Stimulated activated CD4-positive, alpha-beta T cell treated with anti-CD3 and anti-CD28 coated beads, Interleukin-12 subunit alpha, Interleukin-12 subunit beta, amount 100 ng/mL, for 4 hours (primary cell): ENCODE measurements at regions not wholly inside any gene's neighbourhood (a gene's known extent, or its start where the extent isn't known, plus 50 kb on each side); places are given as distances from the start of the nearest gene placed in this dataset.
"Not testable (repeated sequence)": the region's sequence is repeated elsewhere in the genome, so short reads cannot be mapped to it uniquely, and the experiment has no call there.

Experiments
- DNase-seq: peaks from one replicate; pipeline ENCODE4 v3.0.0-alpha.2; 2020

DNA sequence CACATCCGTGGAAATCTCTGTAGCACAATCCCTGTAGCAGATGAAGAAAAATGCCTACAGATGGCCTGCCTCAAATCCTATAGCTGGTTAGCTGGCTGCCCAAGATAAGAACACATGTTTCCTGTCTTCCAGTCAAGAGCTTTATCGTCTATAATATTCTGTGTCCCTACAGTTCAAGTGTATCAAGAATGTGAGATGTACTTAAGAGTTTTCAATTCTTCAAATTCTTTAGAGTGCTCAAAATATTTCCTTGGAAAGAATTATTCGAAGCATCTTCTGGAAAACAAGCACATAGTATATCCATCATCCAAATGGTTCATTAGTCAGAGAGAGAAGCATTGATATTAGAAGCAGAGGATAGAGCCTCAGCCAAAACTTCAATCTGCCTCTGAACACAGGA, 239.8 kb downstream of the COG6 start:
- DNase-seq: no peak

DNA sequence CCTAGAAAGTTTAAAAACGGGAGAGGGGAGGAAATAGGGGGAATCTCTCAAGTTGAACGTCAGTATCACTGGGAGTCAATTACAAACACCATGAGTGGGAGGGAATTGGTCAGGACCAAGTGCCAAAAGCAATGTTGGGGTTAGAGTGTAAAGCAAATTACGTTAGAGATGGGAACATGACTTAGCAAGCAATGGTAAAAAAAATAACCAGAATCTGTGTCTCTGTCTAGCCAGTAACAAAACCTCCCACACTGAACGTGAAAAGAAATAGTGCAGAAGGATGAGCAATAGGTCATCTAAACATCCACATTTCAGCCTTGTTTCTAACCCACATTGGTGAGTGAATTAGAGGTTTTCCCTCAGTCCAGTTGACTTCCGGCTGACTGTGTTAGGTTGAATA, 242.2 kb downstream of the COG6 start:
- DNase-seq: no peak

DNA sequence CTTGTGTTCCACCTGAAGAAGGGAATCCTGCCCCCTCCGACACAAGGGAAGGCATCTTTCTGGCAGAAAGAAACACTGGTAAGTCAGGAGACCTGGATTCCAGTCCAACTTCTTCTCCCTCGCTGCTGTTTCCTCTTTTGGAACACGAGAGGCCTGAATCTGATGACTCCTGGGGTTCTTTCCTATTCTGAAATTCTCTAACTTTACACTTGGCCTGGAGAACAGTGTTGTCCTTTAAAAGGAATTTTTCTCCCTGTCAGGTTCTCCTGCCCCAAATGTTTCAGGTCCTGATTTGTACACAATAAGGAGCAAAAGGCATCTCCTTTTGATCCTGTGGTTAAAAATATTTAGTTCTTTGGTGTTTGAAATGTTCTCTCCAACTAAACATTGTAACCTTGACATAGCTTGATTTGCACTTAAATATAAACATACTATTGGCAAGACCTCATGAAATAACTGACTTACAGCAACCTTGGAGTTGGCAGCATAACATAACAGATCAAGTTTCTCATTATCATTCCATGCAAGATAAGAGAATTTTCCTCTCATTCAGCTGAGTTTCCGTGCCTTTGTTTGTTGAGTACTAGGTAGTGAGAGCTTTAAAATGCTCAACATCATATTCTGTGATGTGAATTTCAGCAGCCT, 244.8 kb downstream of the COG6 start:
- no peak for DNase-seq

- DNase-seq: no peak
Measured at GRCh38 chr13:39904959-39905358, 249.5 kb downstream of the COG6 start.

GRCh38 chr13:39909634-39910033, 254.2 kb downstream of the COG6 start:
- DNase-seq: no peak

DNA sequence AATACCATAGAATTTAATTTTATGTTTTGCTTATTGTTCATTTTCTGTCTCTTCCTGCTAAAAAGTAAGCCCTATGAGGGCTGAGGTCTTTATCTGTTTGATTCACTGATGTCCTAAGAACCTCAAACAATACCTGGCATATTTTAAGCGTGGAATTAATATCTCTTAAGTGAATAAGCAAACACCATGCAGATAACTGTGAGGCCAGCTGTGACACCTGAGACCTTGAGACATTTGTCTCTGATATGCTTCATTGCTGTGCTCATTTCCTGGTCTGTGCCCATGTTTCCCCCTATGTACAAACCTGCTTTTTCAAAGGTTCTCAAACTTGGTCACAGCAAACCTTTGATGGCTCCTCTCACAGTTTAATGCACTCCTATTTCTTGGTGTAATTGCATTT, 254.6 kb downstream of the COG6 start:
- no peak for DNase-seq

- DNase-seq: no peak
Measured at GRCh38 chr13:39910833-39911232, 255.4 kb downstream of the COG6 start.

- DNase-seq: no peak
Measured at GRCh38 chr13:39913339-39913738, 257.9 kb downstream of the COG6 start.

DNA sequence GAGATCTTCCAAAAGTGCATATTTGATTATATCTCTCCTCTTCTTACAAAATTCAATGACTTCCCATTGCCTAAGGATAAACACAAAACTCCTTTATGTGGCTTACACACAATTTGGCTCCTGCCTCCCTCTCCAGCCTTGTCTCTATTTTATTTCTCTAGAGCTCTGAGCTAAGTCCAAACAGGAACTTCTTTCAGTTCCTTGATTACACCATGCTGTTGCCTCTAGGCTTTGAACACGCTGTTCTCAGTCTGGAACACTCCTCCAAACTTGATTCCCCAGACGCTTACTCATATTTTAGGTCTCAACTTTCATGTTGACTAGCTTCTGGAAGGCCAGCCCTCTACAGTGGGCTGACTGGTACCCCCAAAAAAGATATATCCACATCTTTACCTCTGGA, 258.5 kb downstream of the COG6 start:
- no peak for DNase-seq

GRCh38 chr13:39915418-39915817, 260.0 kb downstream of the COG6 start:
- DNase-seq: no peak

GRCh38 chr13:39916330-39916729, 260.9 kb downstream of the COG6 start:
- DNase-seq: no peak

GRCh38 chr13:39918620-39919236, 263.3 kb downstream of the COG6 start:
- DNase-seq: no peak

- no peak for DNase-seq
Measured at GRCh38 chr13:39920613-39921012, 265.2 kb downstream of the COG6 start.

GRCh38 chr13:39926345-39926744, 270.9 kb downstream of the COG6 start:
- DNase-seq: no peak

- no peak for DNase-seq
Measured at GRCh38 chr13:39928261-39928660, 272.8 kb downstream of the COG6 start.

GRCh38 chr13:39929583-39929982, 274.1 kb downstream of the COG6 start:
- DNase-seq: no peak

DNA sequence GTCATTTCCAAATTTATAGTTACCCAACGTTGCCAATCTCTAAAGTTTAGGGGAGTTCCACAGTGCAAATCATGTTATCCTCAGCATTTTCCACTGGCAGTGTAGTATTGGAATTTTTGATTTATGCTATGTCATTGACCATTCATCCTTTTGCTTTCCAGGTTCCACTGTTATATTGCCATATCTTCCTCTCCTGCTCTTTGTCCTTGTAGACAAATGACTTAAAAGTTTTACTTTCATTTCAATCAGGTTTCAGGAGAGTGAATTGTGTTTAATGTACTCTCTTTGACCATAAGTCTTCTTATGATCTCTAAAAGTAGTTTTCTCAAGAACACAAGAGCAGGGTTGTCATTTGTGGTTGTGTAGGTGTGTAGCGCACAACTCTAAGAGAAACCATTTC, 274.6 kb downstream of the COG6 start:
- DNase-seq: no peak

- DNase-seq: no peak
Measured at GRCh38 chr13:39930544-39931444, 275.3 kb downstream of the COG6 start.

DNA sequence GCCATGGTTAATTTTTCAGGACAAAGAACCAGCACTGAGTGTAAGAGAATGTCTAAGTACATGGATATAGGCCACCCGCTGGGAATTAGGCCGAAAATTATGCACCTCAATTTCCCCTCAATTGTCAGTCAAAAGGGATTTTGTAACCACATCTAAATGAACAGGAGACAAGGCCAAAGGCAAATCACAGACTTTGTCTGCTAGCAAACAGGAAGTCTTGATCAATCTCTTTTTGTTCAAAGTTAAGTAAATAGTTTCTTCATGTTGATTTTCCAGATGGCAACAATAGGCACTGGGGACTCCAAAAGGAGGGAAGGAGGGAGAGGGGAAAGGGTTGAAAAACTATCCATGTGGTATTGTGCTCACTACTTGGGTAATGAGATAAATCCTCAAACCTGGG, 276.0 kb downstream of the COG6 start:
- DNase-seq: no peak

DNA sequence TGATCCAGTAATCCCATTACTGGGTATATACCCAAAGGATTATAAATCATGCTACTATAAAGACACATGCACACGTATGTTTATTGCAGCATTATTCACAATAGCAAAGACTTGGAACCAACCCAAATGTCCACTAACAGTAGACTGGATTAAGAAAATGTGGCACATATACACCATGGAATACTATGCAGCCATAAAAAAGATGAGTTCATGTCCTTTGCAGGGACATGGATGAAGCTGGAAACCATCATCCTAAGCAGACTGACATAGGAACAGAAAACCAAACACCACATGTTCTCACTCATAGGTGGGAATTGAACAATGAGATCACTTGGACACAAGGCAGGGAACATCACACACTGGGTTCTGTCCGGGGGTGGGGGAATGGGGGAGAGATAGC, 277.1 kb downstream of the COG6 start:
- not testable (repeated sequence) for DNase-seq

DNA sequence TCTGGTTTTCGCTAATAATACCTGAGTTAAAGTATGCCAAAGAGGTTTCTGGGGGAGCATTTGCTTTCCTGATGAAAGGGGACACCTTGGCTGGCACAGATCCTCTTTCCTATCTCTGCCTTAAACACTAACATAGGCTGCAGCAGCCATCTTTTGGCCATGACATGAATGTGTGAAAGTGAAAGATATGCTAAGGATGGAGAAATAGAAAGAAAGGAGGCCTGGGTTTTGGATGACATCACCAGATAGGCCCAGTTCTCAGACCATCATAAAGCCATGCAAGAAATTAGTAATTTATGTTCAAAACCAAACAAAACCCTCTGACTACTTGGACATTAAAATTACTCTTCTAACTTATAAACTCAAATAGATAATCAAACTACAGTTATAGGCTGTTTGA, 279.7 kb downstream of the COG6 start:
- no peak for DNase-seq

- no peak for DNase-seq
Measured at GRCh38 chr13:39938596-39938995, 283.1 kb downstream of the COG6 start.

DNA sequence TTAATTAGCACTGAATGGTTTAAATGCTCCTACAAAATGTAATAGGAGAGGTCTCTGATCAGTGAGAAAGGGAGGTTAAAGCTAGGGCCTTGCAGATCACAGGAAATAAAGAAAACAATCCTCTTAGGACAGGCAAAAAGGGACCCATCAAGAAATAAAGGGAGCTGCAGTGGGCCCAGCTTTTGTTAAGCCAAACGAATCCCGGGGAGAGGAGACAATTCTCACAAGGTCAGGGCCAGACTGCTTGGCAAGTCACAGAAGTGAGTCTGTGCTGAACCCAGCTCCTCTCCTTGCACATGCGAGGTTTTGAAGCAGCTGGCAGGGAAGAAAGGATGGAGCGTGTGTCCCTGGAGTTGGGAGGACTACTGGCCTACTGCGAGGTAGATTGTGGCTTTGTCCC, 285.8 kb downstream of the COG6 start:
- DNase-seq: no peak

DNA sequence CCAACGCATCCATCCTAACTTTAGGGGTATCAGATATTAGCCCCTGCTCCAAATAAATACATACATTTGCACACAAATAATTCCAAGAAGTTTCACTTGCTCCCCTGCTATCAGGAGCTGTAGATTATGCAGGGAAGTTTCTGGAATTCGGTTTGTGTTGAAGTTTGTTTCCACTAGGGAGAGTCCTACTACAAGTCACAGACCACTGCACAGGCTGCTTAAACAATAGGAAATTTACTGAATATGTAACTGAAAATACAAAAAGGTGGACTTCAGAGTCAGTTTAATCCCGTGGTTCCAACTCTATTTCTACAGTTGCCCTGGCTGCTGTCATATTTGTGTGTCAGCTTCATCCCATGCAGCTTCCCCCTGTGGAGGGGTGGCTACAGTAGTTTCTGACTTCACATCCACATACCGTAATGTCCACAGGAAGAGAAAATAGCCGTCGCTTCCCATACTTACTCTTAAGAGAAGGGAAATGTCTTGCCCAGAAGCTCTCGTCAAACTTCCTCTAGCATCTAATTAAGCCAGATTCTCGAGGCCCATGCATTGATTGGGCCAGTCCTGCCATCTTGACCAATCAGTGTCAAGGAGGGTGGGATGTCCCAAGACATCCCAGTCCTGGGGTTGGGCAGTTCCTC, 286.6 kb downstream of the COG6 start:
- no peak for DNase-seq
